Mesenchymal stem cell (in vitro differentiated cells and primary cell): ENCODE measurements at regions not wholly inside any gene's neighbourhood (a gene's known extent, or its start where the extent isn't known, plus 50 kb on each side); places are given as distances from the start of the nearest gene placed in this dataset.
A peak's percentile ranks its signal among the peaks of the same experiment; 100 is the strongest.

Source experiments
- DNase-seq: peaks from one replicate; pipeline ENCODE4 v3.0.0-alpha.2; 2013
- H2AFZ ChIP-seq: one replicate; pipeline ENCODE4 v1.6.1; 2013; ENCODE audit warnings: low read depth, mild to moderate bottlenecking, control low read depth, inconsistent platforms, low read length, moderate library complexity
- H2AK5ac ChIP-seq: 2 replicates; pipeline ENCODE4 v1.6.1; 2013; ENCODE audit warnings: low read length, moderate library complexity, mild to moderate bottlenecking, inconsistent platforms; ENCODE audit not compliant: severe bottlenecking
- H2BK120ac ChIP-seq: one replicate; pipeline ENCODE4 v1.6.1; 2013; ENCODE audit warnings: low read depth, mild to moderate bottlenecking, inconsistent platforms, low read length, moderate library complexity
- H2BK12ac ChIP-seq, 2 experiments: one replicate each; pipeline ENCODE4 v1.6.1; 2013; ENCODE audit warnings: inconsistent platforms in 2 of 2, low read length in 2 of 2, mild to moderate bottlenecking in 2 of 2, moderate library complexity in 2 of 2, control low read depth in 1 of 2
- H2BK15ac ChIP-seq: one replicate; pipeline ENCODE4 v1.6.1; 2013; ENCODE audit warnings: mild to moderate bottlenecking, low read depth, inconsistent platforms; ENCODE audit not compliant: poor library complexity, severe bottlenecking
- H2BK5ac ChIP-seq: 2 replicates; pipeline ENCODE4 v1.6.1; 2013; ENCODE audit warnings: low read depth, mild to moderate bottlenecking, low read length, control low read depth, inconsistent platforms; ENCODE audit not compliant: poor library complexity, severe bottlenecking
- H3K14ac ChIP-seq, 2 experiments: one replicate each; pipeline ENCODE4 v1.6.1; 2013; ENCODE audit warnings: inconsistent platforms in 2 of 2, low read length in 2 of 2, control low read depth in 1 of 2, mild to moderate bottlenecking in 1 of 2, moderate library complexity in 1 of 2
- H3K18ac ChIP-seq, 2 experiments: one replicate each; pipeline ENCODE4 v1.6.1; 2013; ENCODE audit warnings: inconsistent platforms in 2 of 2, low read length in 2 of 2, control low read depth in 1 of 2, low read depth in 1 of 2, mild to moderate bottlenecking in 1 of 2
- H3K23ac ChIP-seq, 2 experiments: one replicate each; pipeline ENCODE4 v1.6.1; 2013; ENCODE audit warnings: inconsistent platforms in 2 of 2, low read length in 2 of 2, mild to moderate bottlenecking in 2 of 2, moderate library complexity in 2 of 2, control low read depth in 1 of 2
- H3K27ac ChIP-seq: 2 replicates; pipeline ENCODE4 v1.5.1; 2013; ENCODE audit warnings: mild to moderate bottlenecking, moderate library complexity, low read length, control low read depth, inconsistent platforms; ENCODE audit not compliant: poor library complexity, severe bottlenecking
- H3K27me3 ChIP-seq, 2 experiments: 2 replicates each; pipeline versions ENCODE4 v1.6.1 to v1.7.0; 2013; ENCODE audit warnings: low read length in 2 of 2, mild to moderate bottlenecking in 2 of 2, moderate library complexity in 2 of 2, control low read depth in 1 of 2, inconsistent platforms in 1 of 2; ENCODE audit not compliant: control insufficient read depth in 1 of 2, insufficient read depth in 1 of 2
- H3K36me3 ChIP-seq, 2 experiments: 2 replicates each; pipeline versions ENCODE4 v1.6.1 to v1.7.0; 2013; ENCODE audit warnings: low read length in 2 of 2, control low read depth in 1 of 2, inconsistent platforms in 1 of 2, low read depth in 1 of 2, mild to moderate bottlenecking in 1 of 2; ENCODE audit not compliant: insufficient read depth in 2 of 2, control insufficient read depth in 1 of 2
- H3K4ac ChIP-seq, 2 experiments: one replicate each; pipeline ENCODE4 v1.6.1; 2013; ENCODE audit warnings: inconsistent platforms in 2 of 2, low read length in 2 of 2, mild to moderate bottlenecking in 2 of 2, moderate library complexity in 2 of 2, control low read depth in 1 of 2, low read depth in 1 of 2
- H3K4me1 ChIP-seq: 2 replicates; pipeline ENCODE4 v1.6.1; 2013; ENCODE audit warnings: low read depth, low read length, control low read depth; ENCODE audit not compliant: control insufficient read depth, insufficient read depth
- H3K4me2 ChIP-seq: 2 replicates; pipeline ENCODE4 v1.6.1; 2013; ENCODE audit warnings: low read length, mild to moderate bottlenecking, inconsistent platforms; ENCODE audit not compliant: poor library complexity, severe bottlenecking
- H3K4me3 ChIP-seq, 2 experiments: 2 replicates each; pipeline versions ENCODE4 v1.5.1 to v1.7.0; 2013; ENCODE audit warnings: low read length in 2 of 2, mild to moderate bottlenecking in 2 of 2, control low read depth in 1 of 2, low read depth in 1 of 2; ENCODE audit not compliant: insufficient read depth in 1 of 2
- H3K79me1 ChIP-seq: replicated peaks from 2 replicates; pipeline ENCODE4 v1.6.1; 2013; ENCODE audit warnings: mild to moderate bottlenecking, control low read depth, low read length, inconsistent platforms; ENCODE audit not compliant: poor library complexity, severe bottlenecking
- H3K9ac ChIP-seq: 2 replicates; pipeline ENCODE4 v1.7.0; 2013; ENCODE audit warnings: mild to moderate bottlenecking, low read length, moderate library complexity
- H3K9me3 ChIP-seq: 2 replicates; pipeline ENCODE4 v1.7.0; 2013; ENCODE audit warnings: mild to moderate bottlenecking, low read length; ENCODE audit not compliant: control insufficient read depth
- H4K8ac ChIP-seq: one replicate; pipeline ENCODE4 v1.6.1; 2013; ENCODE audit warnings: inconsistent platforms, mild to moderate bottlenecking, low read length, moderate library complexity
- H4K91ac ChIP-seq: one replicate; pipeline ENCODE4 v1.6.1; 2013; ENCODE audit warnings: mild to moderate bottlenecking, low read length, inconsistent platforms
- WGBS: methylation state at CpG from one replicate; pipeline ENCODE4 v1.1.7; 2013; ENCODE audit warnings: mixed read lengths; 5-methylcytosine and 5-hydroxymethylcytosine counted together

DNA sequence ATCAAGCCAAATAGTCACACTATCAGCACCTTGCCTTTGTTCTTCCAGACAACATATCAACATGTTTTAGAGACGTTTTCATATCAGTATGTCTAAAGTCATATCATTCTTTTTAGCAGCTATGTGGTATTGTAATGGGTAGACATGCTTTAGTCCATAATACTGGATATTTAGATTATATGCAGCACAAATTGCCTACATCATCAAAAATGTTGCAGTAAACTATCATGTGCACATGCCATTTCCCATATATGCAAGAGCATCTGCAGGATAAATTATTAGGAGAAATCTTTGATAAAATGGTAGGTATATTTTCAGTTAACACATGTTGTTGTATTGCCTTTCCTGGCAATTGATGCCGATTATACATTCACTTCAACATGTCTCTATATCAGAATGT is 636.5 kb downstream of the XIRP2 start:
- no peak overlapping the region for H2AK5ac ChIP-seq
- no peak overlapping the region for H3K14ac ChIP-seq
- H4K8ac ChIP-seq: no peak overlapping the region
- DNase-seq: no peak
- H3K27ac ChIP-seq: no peak overlapping the region
- no peak overlapping the region for H3K4ac ChIP-seq
- H3K36me3 ChIP-seq: no peaks in the 10 kb centered on the region
- no peak overlapping the region for H4K91ac ChIP-seq
- no peaks in the 10 kb centered on the region for H3K4me1 ChIP-seq
- H3K9ac ChIP-seq: no peak overlapping the region
- H3K4me3 ChIP-seq: no peak overlapping the region
- no peak overlapping the region for H3K23ac ChIP-seq
- no peaks in the 10 kb centered on the region for H3K79me1 ChIP-seq
- H2AFZ ChIP-seq: no peak overlapping the region
- no peaks in the 10 kb centered on the region for H3K27me3 ChIP-seq
- no peak overlapping the region for H2BK5ac ChIP-seq
- H3K9me3 ChIP-seq: no peaks in the 10 kb centered on the region
- H2BK120ac ChIP-seq: no peak overlapping the region
- no CpG with 5 or more reads among the region's 2 CpGs for WGBS
- no peak overlapping the region for H2BK12ac ChIP-seq
- no peak overlapping the region for H2BK15ac ChIP-seq
- H3K4me2 ChIP-seq: no peak overlapping the region
- H3K18ac ChIP-seq: no peak overlapping the region

GRCh38 chr2:167510071-167510759 is 621.9 kb downstream of the XIRP2 start:
- Histone ChIP-seq H2BK120ac (no peak overlapping the region), H3K18ac (no peak overlapping the region), H3K9me3 (no peaks in the 10 kb centered on the region), H2AFZ (no peak overlapping the region), H3K27ac (peak overlapping the region; percentile 69), H3K9ac (peak overlapping the region; percentile 6), H3K4me1 (peaks cover 4% of the 10 kb centered on the region), H3K4me2 (no peak overlapping the region), H3K79me1 (no peaks in the 10 kb centered on the region), H4K8ac (no peak overlapping the region), H2BK5ac (no peak overlapping the region), H4K91ac (no peak overlapping the region), H3K14ac (no peak overlapping the region), H2AK5ac (no peak overlapping the region), H3K36me3 (no peaks in the 10 kb centered on the region), H3K4ac (no peak overlapping the region), H2BK15ac (no peak overlapping the region), H3K4me3 (peak overlapping the region in 1 of 2 experiments; percentile 31), H3K23ac (no peak overlapping the region), H3K27me3 (no peaks in the 10 kb centered on the region), H2BK12ac (no peak overlapping the region)
- DNase-seq: peak; percentile 59
- 25% methylated on average over 1 of the region's 2 CpGs for WGBS

DNA sequence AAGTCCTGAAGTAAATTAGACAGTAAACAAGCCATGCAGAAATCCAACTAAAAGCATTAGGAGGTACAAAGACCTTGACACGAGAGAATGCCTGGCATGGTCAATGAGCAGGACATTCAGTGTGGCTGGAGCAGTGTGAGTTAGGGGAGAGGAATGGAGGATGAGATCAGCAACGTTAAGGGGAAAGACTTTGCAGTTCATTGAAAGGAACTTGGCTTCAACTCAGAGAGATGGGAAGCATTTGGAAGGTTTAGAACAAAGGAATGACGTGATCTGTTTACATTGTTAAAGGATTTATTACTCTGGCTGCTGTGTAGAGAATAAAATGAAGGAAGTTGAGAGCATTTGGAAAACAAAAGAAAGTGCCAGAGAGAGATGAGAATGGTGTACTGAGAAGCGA is 621.3 kb downstream of the XIRP2 start:
- H2BK12ac ChIP-seq: peak overlapping the region in 1 of 2 experiments; percentile 18
- H3K4me1 ChIP-seq: peaks cover 4% of the 10 kb centered on the region
- peak overlapping the region in 1 of 2 experiments; percentile 31 for H3K4me3 ChIP-seq
- no peak overlapping the region for H2BK15ac ChIP-seq
- H3K23ac ChIP-seq: no peak overlapping the region
- no peak overlapping the region for H4K8ac ChIP-seq
- peak overlapping the region; percentile 6 for H3K9ac ChIP-seq
- DNase-seq: peak; percentile 84
- no peak overlapping the region for H3K4me2 ChIP-seq
- H4K91ac ChIP-seq: no peak overlapping the region
- no peaks in the 10 kb centered on the region for H3K36me3 ChIP-seq
- H3K27ac ChIP-seq: peak overlapping the region; percentile 69
- H2AFZ ChIP-seq: no peak overlapping the region
- peak overlapping the region in 1 of 2 experiments; percentile 37 for H3K4ac ChIP-seq
- no peaks in the 10 kb centered on the region for H3K27me3 ChIP-seq
- no peak overlapping the region for H2BK120ac ChIP-seq
- H2AK5ac ChIP-seq: no peak overlapping the region
- no peak overlapping the region for H2BK5ac ChIP-seq
- no peaks in the 10 kb centered on the region for H3K79me1 ChIP-seq
- WGBS: under 1% methylated on average over 3 of the region's 4 CpGs
- H3K18ac ChIP-seq: peak overlapping the region in 1 of 2 experiments; percentile 91
- no peak overlapping the region for H3K14ac ChIP-seq
- no peaks in the 10 kb centered on the region for H3K9me3 ChIP-seq

DNA sequence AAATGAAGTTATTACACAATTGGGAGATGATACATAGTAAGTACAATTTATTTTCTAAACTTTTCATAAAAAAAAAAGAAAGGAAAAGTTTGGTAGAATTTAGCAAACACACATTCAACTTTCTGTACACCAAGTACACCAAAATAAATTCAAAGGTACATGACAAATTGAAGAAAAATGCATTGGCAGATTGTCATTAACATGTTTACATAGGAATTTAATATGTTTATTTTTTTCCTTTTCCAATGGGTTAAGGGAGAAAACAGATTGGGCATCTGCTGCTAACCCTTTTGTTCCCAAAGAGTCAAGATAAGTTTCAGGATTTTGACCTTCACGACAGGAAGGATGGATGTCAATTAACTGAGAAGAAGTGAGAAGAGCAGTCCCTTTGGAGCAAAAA is 620.4 kb downstream of the XIRP2 start:
- H3K4me1 ChIP-seq: peaks cover 4% of the 10 kb centered on the region
- no peaks in the 10 kb centered on the region for H3K36me3 ChIP-seq
- no peaks in the 10 kb centered on the region for H3K27me3 ChIP-seq
- DNase-seq: no peak
- H3K4ac ChIP-seq: no peak overlapping the region
- H4K91ac ChIP-seq: no peak overlapping the region
- no peak overlapping the region for H3K14ac ChIP-seq
- no peak overlapping the region for H2AFZ ChIP-seq
- H2BK120ac ChIP-seq: no peak overlapping the region
- H3K9ac ChIP-seq: no peak overlapping the region
- H2AK5ac ChIP-seq: no peak overlapping the region
- H2BK15ac ChIP-seq: no peak overlapping the region
- 40% methylated on average over 1 of the region's 1 CpG for WGBS
- no peak overlapping the region for H3K4me3 ChIP-seq
- H4K8ac ChIP-seq: no peak overlapping the region
- H3K79me1 ChIP-seq: no peaks in the 10 kb centered on the region
- H2BK5ac ChIP-seq: no peak overlapping the region
- no peak overlapping the region for H3K18ac ChIP-seq
- no peak overlapping the region for H3K27ac ChIP-seq
- H3K9me3 ChIP-seq: no peaks in the 10 kb centered on the region
- no peak overlapping the region for H3K4me2 ChIP-seq
- no peak overlapping the region for H3K23ac ChIP-seq
- no peak overlapping the region for H2BK12ac ChIP-seq
